NCI-H2171 treated with DMSO at 0.1 percent for 48 hours (cell line): ENCODE measurements at regions not wholly inside any gene's neighbourhood (a gene's known extent, or its start where the extent isn't known, plus 50 kb on each side); places are given as distances from the start of the nearest gene placed in this dataset.

Experiments
- DNase-seq: peaks from one replicate; lab custom pipeline; 2025; lab: John Stamatoyannopoulos, UW

GRCh38 chr12:28601570-28602058 is 411.4 kb downstream of the CCDC91 start:
- no peak for DNase-seq

- no peak for DNase-seq
These were observed 412.5 kb downstream of the CCDC91 start for GRCh38 chr12:28602786-28603185.

- no peak for DNase-seq
These were observed 413.0 kb downstream of the CCDC91 start for GRCh38 chr12:28603239-28603638.

- DNase-seq = no peak
These were observed 413.5 kb downstream of the CCDC91 start for GRCh38 chr12:28603801-28604200.

- DNase-seq = no peak
These were observed 414.0 kb downstream of the CCDC91 start for GRCh38 chr12:28604240-28604639.

- DNase-seq = no peak
These were observed 416.8 kb downstream of the CCDC91 start for GRCh38 chr12:28606967-28607557.

GRCh38 chr12:28610401-28611114 is 420.3 kb downstream of the CCDC91 start:
- DNase-seq = no peak

- no peak for DNase-seq
These were observed 420.8 kb downstream of the CCDC91 start for GRCh38 chr12:28611115-28611435.

- no peak for DNase-seq
These were observed 421.2 kb downstream of the CCDC91 start for GRCh38 chr12:28611449-28611848.

- DNase-seq = no peak
These were observed 427.9 kb downstream of the CCDC91 start for GRCh38 chr12:28618171-28618570.

- no peak for DNase-seq
These were observed 428.5 kb downstream of the CCDC91 start for GRCh38 chr12:28618772-28619171.

GRCh38 chr12:28620281-28620680 is 430.0 kb downstream of the CCDC91 start:
- DNase-seq = peak; percentile 75

GRCh38 chr12:28622406-28622805 is 432.1 kb downstream of the CCDC91 start:
- DNase-seq = no peak

GRCh38 chr12:28626504-28626903 is 436.2 kb downstream of the CCDC91 start:
- no peak for DNase-seq

- no peak for DNase-seq
These were observed 439.4 kb downstream of the CCDC91 start for GRCh38 chr12:28629691-28630090.

- no peak for DNase-seq
These were observed 441.6 kb downstream of the CCDC91 start for GRCh38 chr12:28631831-28632230.

GRCh38 chr12:28640519-28640918 is 450.3 kb downstream of the CCDC91 start:
- no peak for DNase-seq

GRCh38 chr12:28645436-28645835 is 455.2 kb downstream of the CCDC91 start:
- no peak for DNase-seq

GRCh38 chr12:28645891-28646290 is 455.6 kb downstream of the CCDC91 start:
- DNase-seq = no peak

GRCh38 chr12:28650906-28651305 is 460.6 kb downstream of the CCDC91 start:
- DNase-seq = no peak

- DNase-seq = no peak
These were observed 462.0 kb downstream of the CCDC91 start for GRCh38 chr12:28652239-28652638.

- DNase-seq = no peak
These were observed 467.1 kb upstream of the FAR2 start for GRCh38 chr12:28681980-28682379.

GRCh38 chr12:28683366-28683765 is 465.7 kb upstream of the FAR2 start:
- DNase-seq = no peak
